ENCODE measurements at regions not wholly inside any gene's neighbourhood (a gene's known extent, or its start where the extent isn't known, plus 50 kb on each side); places are given as distances from the start of the nearest gene placed in this dataset.

DNA sequence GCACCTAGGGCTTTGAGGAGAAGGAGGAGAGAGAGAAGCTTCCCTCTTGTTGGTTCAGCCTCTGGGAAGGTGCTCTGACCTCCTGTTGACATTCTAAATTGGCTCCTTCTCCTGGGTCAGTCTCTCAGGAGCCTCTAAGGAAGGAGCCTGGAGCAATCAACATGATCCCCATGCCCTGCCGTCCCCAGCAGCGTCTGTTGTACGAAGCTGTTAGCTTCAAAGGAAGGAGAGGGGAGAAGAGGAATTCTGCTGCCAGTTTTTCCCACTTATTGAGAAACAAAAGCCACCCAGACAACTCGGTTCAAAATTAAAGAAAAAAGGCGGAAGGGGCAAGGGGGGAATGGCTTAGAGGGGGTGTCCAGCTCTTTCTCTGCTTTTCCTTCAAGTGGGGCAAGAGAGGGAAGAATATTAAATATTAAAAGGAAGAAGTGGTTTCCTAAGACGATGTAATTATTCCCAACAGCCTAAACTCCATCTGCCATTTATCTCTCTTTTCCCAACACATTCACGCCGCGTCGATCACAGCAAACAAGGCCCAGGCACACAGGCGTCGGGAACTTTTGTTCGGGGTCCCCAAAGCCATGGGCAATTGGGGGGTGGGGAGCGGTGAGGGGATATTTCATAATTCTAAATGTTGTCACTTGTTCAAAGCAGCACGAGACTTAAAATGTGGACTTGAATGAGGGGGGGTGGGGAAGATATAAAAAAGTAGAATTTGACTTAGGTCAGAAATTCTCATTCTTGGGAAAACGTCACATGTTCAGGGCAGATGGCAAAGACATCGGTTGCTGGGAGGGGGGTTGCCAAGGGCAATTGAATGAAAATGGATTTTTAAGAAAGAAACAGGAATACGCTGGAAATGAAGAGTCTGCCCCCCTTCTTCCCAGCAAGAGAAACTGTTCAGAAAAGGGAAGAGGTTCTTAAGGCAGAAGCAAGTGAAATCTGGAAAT is 116.8 kb upstream of the CACNA1A start:
- H3K27me3 ChIP-seq: peaks cover 0 to 10% of the 10 kb centered on the region in 2 donors
- WGBS, 2 donors: 21 to 24% methylated on average over 18 of the region's 18 CpGs
- no peak overlapping the region for H3K27ac ChIP-seq
- no peak for DNase-seq
- no peaks in the 10 kb centered on the region for H3K36me3 ChIP-seq (replicated peaks in 1 of 2; ENCODE audit: insufficient read depth in 1 of 2, low read depth in 2 of 2)
- TF ChIP-seq POLR2A (IDR thresholded peaks at IDR 0.05): no peak
- no peaks in the 10 kb centered on the region for H3K4me1 ChIP-seq
- ATAC-seq: no peak
- intact Hi-C loops (cut with DNase I): no loop called here
- no peak overlapping the region for H3K4me3 ChIP-seq
- H3K9me3 ChIP-seq: no peaks in the 10 kb centered on the region

DNA sequence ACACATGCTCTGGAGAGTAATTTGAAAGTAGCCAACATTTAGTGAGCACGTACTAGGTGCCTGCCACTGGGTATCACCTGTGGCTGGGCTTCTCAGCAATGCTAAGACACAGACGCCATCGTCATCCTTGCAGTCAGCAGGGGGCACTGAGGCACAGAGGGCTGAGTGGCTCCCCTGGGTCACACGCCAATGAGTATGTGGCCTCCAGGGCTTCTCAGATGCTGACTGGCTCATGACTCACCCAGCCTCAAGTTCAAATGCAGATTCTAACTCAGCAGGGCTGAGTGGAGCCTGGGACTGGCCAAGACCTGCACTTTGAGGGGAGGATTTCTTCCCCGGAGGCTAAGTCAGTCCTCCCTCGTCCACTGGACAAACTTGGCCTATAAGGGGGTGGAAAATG is 115.1 kb upstream of the CACNA1A start:
- Histone ChIP-seq H3K4me3 (no peak overlapping the region), H3K9me3 (no peaks in the 10 kb centered on the region), H3K27ac (no peak overlapping the region), H3K4me1 (no peaks in the 10 kb centered on the region), H3K36me3 (replicated peaks in 1 of 2; ENCODE audit: insufficient read depth in 1 of 2, low read depth in 2 of 2) (no peaks in the 10 kb centered on the region), H3K27me3 (peaks cover 0 to 10% of the 10 kb centered on the region in 2 donors)
- DNase-seq (no peak), ATAC-seq (no peak)
- no peak for TF ChIP-seq POLR2A (IDR thresholded peaks at IDR 0.05)
- TF ChIP-seq, protein P1, sequence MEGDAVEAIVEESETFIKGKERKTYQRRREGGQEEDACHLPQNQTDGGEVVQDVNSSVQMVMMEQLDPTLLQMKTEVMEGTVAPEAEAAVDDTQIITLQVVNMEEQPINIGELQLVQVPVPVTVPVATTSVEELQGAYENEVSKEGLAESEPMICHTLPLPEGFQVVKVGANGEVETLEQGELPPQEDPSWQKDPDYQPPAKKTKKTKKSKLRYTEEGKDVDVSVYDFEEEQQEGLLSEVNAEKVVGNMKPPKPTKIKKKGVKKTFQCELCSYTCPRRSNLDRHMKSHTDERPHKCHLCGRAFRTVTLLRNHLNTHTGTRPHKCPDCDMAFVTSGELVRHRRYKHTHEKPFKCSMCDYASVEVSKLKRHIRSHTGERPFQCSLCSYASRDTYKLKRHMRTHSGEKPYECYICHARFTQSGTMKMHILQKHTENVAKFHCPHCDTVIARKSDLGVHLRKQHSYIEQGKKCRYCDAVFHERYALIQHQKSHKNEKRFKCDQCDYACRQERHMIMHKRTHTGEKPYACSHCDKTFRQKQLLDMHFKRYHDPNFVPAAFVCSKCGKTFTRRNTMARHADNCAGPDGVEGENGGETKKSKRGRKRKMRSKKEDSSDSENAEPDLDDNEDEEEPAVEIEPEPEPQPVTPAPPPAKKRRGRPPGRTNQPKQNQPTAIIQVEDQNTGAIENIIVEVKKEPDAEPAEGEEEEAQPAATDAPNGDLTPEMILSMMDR (IDR thresholded peaks at IDR 0.05): no peak
- 68 to 77% methylated on average over 6 of the region's 6 CpGs for WGBS, 2 donors
- intact Hi-C loops (cut with DNase I): no loop called here

- DNase-seq (no peak), ATAC-seq (no peak)
- Histone ChIP-seq H3K4me3 (no peak overlapping the region), H3K36me3 (replicated peaks in 1 of 2; ENCODE audit: insufficient read depth in 1 of 2, low read depth in 2 of 2) (no peaks in the 10 kb centered on the region), H3K27ac (no peak overlapping the region), H3K9me3 (no peaks in the 10 kb centered on the region), H3K4me1 (no peaks in the 10 kb centered on the region), H3K27me3 (peaks cover 0 to 7% of the 10 kb centered on the region in 2 donors)
- TF ChIP-seq, protein P1 (IDR thresholded peaks at IDR 0.05): no peak
- TF ChIP-seq POLR2A (IDR thresholded peaks at IDR 0.05): no peak
- intact Hi-C loops (cut with DNase I): no loop called here
Observed at GRCh38 chr19:13619203-13619632, 112.9 kb upstream of the CACNA1A start.

- ATAC-seq (no peak), DNase-seq (no peak)
- Histone ChIP-seq H3K27me3 (no peaks in the 10 kb centered on the region), H3K36me3 (replicated peaks in 1 of 2; ENCODE audit: insufficient read depth in 1 of 2, low read depth in 2 of 2) (no peaks in the 10 kb centered on the region), H3K9me3 (no peaks in the 10 kb centered on the region), H3K4me1 (no peaks in the 10 kb centered on the region), H3K4me3 (no peak overlapping the region), H3K27ac (no peak overlapping the region)
- 48 to 54% methylated on average over 9 of the region's 9 CpGs for WGBS, 2 donors
- TF ChIP-seq, protein P1 (IDR thresholded peaks at IDR 0.05): no peak
- no peak for TF ChIP-seq POLR2A (IDR thresholded peaks at IDR 0.05)
- intact Hi-C loops (cut with DNase I): no loop called here
Observed at GRCh38 chr19:13615890-13616289, 109.6 kb upstream of the CACNA1A start.

- Histone ChIP-seq H3K4me3 (no peak overlapping the region), H3K4me1 (no peaks in the 10 kb centered on the region), H3K27me3 (no peaks in the 10 kb centered on the region), H3K27ac (no peak overlapping the region), H3K9me3 (no peaks in the 10 kb centered on the region), H3K36me3 (replicated peaks in 1 of 2; ENCODE audit: insufficient read depth in 1 of 2, low read depth in 2 of 2) (no peaks in the 10 kb centered on the region)
- DNase-seq (peak in 3 of 4 donors; percentile 16 to 42 (median 28)), ATAC-seq (no peak)
- intact Hi-C loops (cut with DNase I): no loop called here
- no peak for TF ChIP-seq POLR2A (IDR thresholded peaks at IDR 0.05)
- TF ChIP-seq, protein P1 (IDR thresholded peaks at IDR 0.05): no peak
- 31 to 37% methylated on average over 13 of the region's 13 CpGs for WGBS, 2 donors
Observed at GRCh38 chr19:13613447-13613846, 107.2 kb upstream of the CACNA1A start.
